Kasumi-1 (cell line): ENCODE measurements at regions not wholly inside any gene's neighbourhood (a gene's known extent, or its start where the extent isn't known, plus 50 kb on each side); places are given as distances from the start of the nearest gene placed in this dataset.
"Not testable (repeated sequence)": the region's sequence is repeated elsewhere in the genome, so short reads cannot be mapped to it uniquely, and the experiment has no call there.

ENCODE experiments used
- DNase-seq, 2 experiments: peaks; one replicate each; lab custom pipeline; 2025; lab: John Stamatoyannopoulos, UW

DNA sequence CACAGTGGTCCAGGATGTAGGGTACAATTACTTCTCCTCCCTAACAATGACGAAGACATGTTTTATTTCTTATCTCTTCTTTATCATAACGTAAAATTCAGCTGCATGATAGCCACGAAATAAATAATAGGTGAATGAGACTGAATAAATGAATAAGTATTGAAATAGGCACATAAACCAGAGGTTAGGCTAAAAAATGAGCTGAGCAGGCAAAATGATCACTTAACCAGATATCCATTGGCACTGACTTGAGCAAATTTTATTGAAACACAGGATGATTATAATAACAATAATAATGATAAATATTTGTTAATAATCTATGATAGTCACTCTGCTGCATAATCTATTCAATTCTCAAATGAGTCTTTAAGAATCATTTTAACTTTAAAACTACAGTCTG lies 506.9 kb upstream of the ZNF804A start:
- DNase-seq, result no peak

- DNase-seq, result no peak
Measured at GRCh38 chr2:184113696-184114403, 484.5 kb upstream of the ZNF804A start.

DNA sequence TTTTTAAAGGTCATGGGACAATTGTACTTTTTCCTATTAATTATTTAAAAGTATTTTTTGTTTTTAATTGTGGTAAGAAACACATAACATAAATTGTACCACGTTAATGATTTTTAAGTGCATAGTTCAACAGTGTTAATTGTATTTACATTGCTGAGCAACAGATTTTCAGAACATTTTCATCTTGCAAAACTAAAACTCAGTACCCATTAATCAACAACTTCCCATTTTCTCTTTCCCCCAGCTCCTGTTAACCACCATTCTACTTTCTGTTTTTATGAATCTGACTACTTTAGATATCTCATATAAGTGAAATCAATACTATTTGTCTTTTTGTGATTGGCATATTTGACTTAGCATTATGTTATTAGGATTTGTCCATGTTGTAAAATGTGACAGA lies 483.9 kb upstream of the ZNF804A start:
- DNase-seq, result no peak

DNA sequence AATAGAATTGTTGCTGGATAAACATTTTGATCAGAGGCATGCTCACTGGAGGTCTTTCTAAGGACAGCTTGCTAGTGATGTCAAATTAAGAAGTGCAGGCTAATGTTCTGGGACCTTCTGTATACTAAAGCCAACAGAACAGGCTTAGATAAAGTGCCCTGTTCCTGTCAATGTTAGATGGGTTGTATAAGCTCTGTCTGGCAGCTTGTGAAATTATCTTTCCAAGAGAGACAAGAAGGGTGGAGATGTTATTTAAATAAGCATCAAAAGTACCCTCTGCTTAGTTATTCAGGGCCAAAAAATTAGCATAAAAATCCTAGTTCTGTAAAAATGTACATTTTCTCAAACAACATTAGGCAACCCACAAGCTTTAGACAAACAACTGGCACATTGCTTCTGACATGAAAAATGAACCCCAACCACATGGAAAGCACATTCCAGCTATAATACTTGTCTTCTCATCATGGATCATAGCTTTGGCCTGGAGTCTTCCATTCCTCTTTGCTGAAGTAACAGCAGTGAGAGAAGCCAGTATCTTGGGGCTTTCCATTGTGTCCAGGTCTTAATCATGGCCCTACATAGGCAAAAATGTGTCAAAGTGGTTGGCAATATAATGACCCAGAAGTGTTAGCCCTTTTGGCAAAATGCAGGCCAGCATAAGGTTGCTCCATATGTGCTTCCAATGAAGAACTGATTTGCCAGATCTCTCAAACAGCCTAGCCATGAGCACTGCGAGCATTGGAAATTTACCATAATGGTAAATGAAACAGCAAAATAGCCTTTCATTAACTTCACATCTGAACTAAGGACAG lies 478.1 kb upstream of the ZNF804A start:
- DNase-seq, result no peak

DNA sequence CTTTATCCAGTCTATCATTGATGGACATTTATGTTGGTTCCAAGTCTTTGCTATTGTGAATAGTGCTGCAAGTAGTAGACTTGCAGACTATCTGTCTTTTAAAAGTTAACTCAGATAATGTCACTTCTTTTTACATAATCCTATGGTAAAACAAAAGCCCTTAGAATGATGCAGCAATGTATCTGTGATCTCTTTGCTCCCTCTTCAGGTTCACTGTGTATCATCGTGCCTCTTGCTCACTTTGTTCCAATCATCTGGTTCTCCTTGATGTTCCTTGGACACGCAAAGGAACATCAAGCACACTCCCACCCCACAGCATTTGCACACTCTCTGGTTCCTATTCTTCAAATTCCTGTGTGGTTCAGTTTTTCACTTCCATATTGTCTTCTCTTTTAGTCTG lies 472.5 kb upstream of the ZNF804A start:
- DNase-seq, result no peak

GRCh38 chr2:184129073-184129472 lies 469.3 kb upstream of the ZNF804A start:
- no peak for DNase-seq

GRCh38 chr2:184137955-184138354 lies 460.4 kb upstream of the ZNF804A start:
- DNase-seq, result no peak

DNA sequence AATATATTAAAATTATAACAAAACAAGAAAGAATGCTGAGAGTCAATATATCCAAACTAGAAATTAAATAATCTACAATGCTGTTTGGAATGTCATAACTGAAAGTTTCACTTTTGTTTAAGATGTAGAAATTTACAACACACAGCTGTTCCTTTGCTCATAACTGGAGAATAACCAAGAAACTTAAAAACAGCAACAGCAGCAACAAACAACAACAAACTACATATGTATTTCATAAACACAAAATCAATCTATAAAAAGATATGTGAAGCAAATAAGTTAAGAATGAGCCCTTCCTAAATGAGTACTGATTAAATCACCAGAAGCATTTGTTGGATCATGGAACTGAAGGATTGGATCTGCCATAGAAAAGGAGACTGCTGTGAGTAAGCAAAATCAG lies 456.5 kb upstream of the ZNF804A start:
- no peak for DNase-seq

DNA sequence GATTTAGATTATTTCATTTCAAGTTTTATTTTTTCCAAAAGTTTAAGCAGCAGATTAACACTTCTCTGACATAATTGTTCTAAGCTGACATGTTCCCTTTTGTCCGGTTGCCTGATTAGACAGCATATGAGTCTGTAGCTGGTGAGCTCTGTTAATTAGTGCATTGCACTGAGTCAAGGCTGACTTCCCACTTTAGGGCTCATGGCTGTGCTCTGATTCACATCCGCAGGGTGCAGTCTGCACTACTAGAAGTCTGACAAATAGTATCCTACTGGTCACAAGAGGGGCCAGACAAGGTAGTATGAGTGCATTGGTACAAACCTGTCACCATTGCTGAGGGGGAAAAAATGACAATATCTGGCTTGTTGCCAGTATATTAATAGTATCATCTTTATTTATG lies 443.9 kb upstream of the ZNF804A start:
- DNase-seq, result no peak

GRCh38 chr2:184155791-184156190 lies 442.5 kb upstream of the ZNF804A start:
- DNase-seq, result no peak

GRCh38 chr2:184157141-184157540 lies 441.2 kb upstream of the ZNF804A start:
- DNase-seq, result no peak

GRCh38 chr2:184162426-184162825 lies 435.9 kb upstream of the ZNF804A start:
- DNase-seq, result no peak

GRCh38 chr2:184168823-184169222 lies 429.5 kb upstream of the ZNF804A start:
- not testable (repeated sequence) for DNase-seq

GRCh38 chr2:184169366-184169765 lies 429.0 kb upstream of the ZNF804A start:
- DNase-seq, result no peak

DNA sequence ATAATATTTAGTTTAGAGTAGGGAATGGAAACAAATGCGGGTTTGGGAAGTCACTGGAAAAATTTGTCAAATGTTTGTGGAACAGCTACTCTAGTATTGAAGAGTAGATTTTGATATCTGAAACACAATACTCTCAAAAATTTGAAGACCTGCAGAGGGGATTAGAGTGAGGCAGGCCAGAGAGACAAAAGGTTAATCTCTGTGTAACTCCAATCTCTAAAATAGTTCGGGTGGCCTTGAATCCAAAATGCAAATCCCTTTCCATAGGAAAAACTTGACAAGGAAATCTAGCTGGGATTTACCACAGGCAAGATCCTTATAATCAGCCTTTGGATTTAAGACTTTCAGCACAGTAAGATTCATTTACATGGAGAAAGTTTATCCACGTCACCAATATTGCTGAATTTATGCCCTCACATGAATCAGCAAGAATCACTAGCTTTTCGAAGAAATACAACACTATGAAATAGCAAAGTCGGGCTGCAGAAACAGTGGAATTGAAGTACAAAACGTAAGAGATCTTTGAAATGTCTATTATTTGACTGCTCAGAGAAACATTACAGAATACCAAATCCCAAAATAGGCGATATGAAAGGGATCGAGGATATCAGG lies 423.7 kb upstream of the ZNF804A start:
- DNase-seq, result no peak

DNA sequence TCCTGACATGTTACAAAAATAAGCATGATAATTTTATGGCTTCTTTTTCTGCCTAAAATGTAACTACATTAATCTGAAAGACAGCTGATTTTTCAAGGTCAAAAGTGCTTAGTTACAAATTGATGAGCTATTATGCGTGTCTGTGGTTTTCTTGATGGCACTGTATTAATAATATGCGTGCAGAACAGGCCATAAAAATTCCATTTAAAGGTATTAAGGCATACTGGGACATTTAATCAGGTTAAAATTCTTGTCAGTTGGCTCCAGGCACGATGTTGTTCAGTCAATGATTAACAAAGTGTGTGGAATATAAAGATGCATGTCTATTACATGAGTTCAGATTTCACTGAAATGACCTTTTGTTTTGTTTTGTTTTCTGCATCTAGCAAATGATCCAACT lies 420.1 kb upstream of the ZNF804A start:
- DNase-seq, result no peak

DNA sequence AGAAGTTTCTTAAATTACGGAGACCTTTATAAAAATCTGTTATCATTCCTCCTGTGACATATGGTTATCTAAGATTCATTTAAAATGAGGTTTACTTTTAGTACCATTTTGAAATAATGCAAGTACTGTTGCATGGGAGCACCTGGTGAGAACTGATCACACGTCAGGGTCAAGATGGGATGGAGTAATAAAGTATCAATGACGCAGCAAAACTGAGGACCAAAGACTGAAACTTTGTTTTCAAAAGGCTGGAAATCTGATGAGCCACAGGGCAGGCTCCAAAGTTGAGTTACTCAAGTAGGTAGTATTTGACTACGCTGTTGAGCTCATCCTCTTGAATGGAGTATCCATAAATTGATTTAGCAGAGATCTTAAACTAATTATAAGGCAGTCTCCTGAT lies 411.9 kb upstream of the ZNF804A start:
- no peak for DNase-seq

- no peak for DNase-seq
Measured at GRCh38 chr2:184187421-184187971, 410.8 kb upstream of the ZNF804A start.

GRCh38 chr2:184190725-184191124 lies 407.6 kb upstream of the ZNF804A start:
- no peak for DNase-seq

GRCh38 chr2:184192649-184193048 lies 405.7 kb upstream of the ZNF804A start:
- no peak for DNase-seq

GRCh38 chr2:184197413-184197812 lies 400.9 kb upstream of the ZNF804A start:
- DNase-seq, result no peak

DNA sequence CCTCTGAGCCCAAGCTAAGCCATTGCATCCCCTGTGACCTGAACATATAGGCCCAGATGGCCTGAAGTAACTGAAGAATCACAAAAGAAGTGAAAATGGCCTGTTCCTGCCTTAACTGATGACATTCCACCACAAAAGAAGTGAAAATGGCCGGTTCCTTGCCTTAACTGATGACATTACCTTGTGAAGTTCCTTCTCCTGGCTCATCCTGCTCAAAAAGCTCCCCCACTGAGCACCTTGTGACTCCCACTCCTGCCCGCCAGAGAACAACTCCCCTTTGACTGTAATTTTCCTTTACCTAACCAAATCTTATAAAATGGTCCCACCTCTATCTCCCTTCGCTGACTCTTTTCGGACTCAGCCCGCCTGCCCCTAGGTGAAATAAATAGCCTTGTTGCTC lies 399.5 kb upstream of the ZNF804A start:
- DNase-seq, result not testable (repeated sequence)

DNA sequence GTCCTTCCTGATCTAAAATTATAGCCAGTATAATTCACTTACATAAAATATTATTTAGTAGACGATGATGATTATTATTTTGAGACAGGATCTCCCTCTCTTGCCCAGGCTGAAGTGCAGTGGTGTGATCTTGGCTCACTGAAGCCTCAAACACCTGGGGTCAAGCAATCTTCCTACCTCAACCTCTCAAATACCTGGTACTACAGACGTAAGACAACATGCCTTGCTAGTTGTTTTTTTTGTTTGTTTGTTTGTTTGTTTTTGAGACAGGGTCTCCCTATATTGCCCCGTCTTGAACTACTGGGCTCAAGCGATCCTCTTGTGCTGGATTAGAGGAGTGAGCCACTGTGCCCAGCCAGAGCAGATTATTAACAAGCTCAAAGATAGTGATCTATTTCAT lies 399.1 kb upstream of the ZNF804A start:
- DNase-seq, result no peak
